Adipocyte (in vitro differentiated cells): ENCODE measurements at regions not wholly inside any gene's neighbourhood (a gene's known extent, or its start where the extent isn't known, plus 50 kb on each side); places are given as distances from the start of the nearest gene placed in this dataset.

ENCODE experiments used
- DNase-seq: peaks from one replicate; pipeline ENCODE4 v3.0.0-alpha.2; 2015; ENCODE audit warnings: low read depth
- H3K27me3 ChIP-seq: replicated peaks from 2 replicates; pipeline ENCODE4 v1.7.0; 2013; ENCODE audit warnings: mild to moderate bottlenecking, low read length, moderate library complexity; ENCODE audit not compliant: control insufficient read depth, insufficient read depth
- H3K36me3 ChIP-seq: 2 replicates; pipeline ENCODE4 v1.7.0; 2013; ENCODE audit warnings: low read length, mild to moderate bottlenecking, moderate library complexity; ENCODE audit not compliant: control insufficient read depth, insufficient read depth, severe bottlenecking
- H3K4me1 ChIP-seq: 2 replicates; pipeline ENCODE4 v1.7.0; 2013; ENCODE audit warnings: mild to moderate bottlenecking, low read length, moderate library complexity; ENCODE audit not compliant: control insufficient read depth, insufficient read depth
- H3K4me3 ChIP-seq: 2 replicates; pipeline ENCODE4 v1.7.0; 2013; ENCODE audit warnings: mild to moderate bottlenecking, low read length, moderate library complexity
- H3K9ac ChIP-seq: 2 replicates; pipeline ENCODE4 v1.7.0; 2013; ENCODE audit warnings: mild to moderate bottlenecking, low read length, moderate library complexity
- H3K9me3 ChIP-seq: 2 replicates; pipeline ENCODE4 v1.7.0; 2013; ENCODE audit warnings: mild to moderate bottlenecking, low read length, moderate library complexity; ENCODE audit not compliant: control insufficient read depth

- H3K9ac ChIP-seq: no peak overlapping the region
- H3K4me3 ChIP-seq: no peak overlapping the region
- no peaks in the 10 kb centered on the region for H3K36me3 ChIP-seq
- no peaks in the 10 kb centered on the region for H3K9me3 ChIP-seq
- peaks cover 13% of the 10 kb centered on the region for H3K27me3 ChIP-seq
- no peak for DNase-seq
- no peaks in the 10 kb centered on the region for H3K4me1 ChIP-seq
Observed at GRCh38 chr10:112047674-112048073, 135.9 kb downstream of the GPAM start.

GRCh38 chr10:112052166-112052565 lies 131.4 kb downstream of the GPAM start:
- Histone ChIP-seq H3K9me3 (no peaks in the 10 kb centered on the region), H3K36me3 (no peaks in the 10 kb centered on the region), H3K9ac (no peak overlapping the region), H3K4me3 (no peak overlapping the region), H3K27me3 (peaks cover 7% of the 10 kb centered on the region), H3K4me1 (no peaks in the 10 kb centered on the region)
- no peak for DNase-seq

- no peak overlapping the region for H3K9ac ChIP-seq
Observed at GRCh38 chr10:112053895-112054294, 129.7 kb downstream of the GPAM start.

GRCh38 chr10:112054516-112054915 lies 129.0 kb downstream of the GPAM start:
- H3K4me1 ChIP-seq: no peaks in the 10 kb centered on the region
- peaks cover 7% of the 10 kb centered on the region for H3K27me3 ChIP-seq
- H3K9ac ChIP-seq: no peak overlapping the region
- H3K9me3 ChIP-seq: no peaks in the 10 kb centered on the region
- no peaks in the 10 kb centered on the region for H3K36me3 ChIP-seq
- no peak for DNase-seq
- no peak overlapping the region for H3K4me3 ChIP-seq

More at GRCh38 chr10:112053895-112054294, 129.7 kb downstream of the GPAM start:
- H3K4me1 ChIP-seq: no peaks in the 10 kb centered on the region
- DNase-seq: no peak
- H3K4me3 ChIP-seq: no peak overlapping the region
- peaks cover 7% of the 10 kb centered on the region for H3K27me3 ChIP-seq
- no peaks in the 10 kb centered on the region for H3K9me3 ChIP-seq
- H3K36me3 ChIP-seq: no peaks in the 10 kb centered on the region

GRCh38 chr10:112057072-112057471 lies 126.5 kb downstream of the GPAM start:
- no peak overlapping the region for H3K4me3 ChIP-seq
- H3K9ac ChIP-seq: no peak overlapping the region
- no peaks in the 10 kb centered on the region for H3K9me3 ChIP-seq
- H3K36me3 ChIP-seq: no peaks in the 10 kb centered on the region
- H3K4me1 ChIP-seq: no peaks in the 10 kb centered on the region
- DNase-seq: no peak
- H3K27me3 ChIP-seq: peaks cover 5% of the 10 kb centered on the region

- Histone ChIP-seq H3K27me3 (no peaks in the 10 kb centered on the region), H3K36me3 (no peaks in the 10 kb centered on the region), H3K9me3 (no peaks in the 10 kb centered on the region), H3K9ac (no peak overlapping the region), H3K4me1 (no peaks in the 10 kb centered on the region), H3K4me3 (no peak overlapping the region)
- no peak for DNase-seq
Observed at GRCh38 chr10:112059220-112059619, 124.3 kb downstream of the GPAM start.

GRCh38 chr10:112071596-112072133 lies 111.9 kb downstream of the GPAM start:
- DNase-seq: no peak
- H3K9ac ChIP-seq: no peak overlapping the region
- no peaks in the 10 kb centered on the region for H3K36me3 ChIP-seq
- H3K4me1 ChIP-seq: no peaks in the 10 kb centered on the region
- H3K27me3 ChIP-seq: no peaks in the 10 kb centered on the region
- H3K4me3 ChIP-seq: no peak overlapping the region
- no peaks in the 10 kb centered on the region for H3K9me3 ChIP-seq

- Histone ChIP-seq H3K9ac (no peak overlapping the region), H3K27me3 (peaks cover 6% of the 10 kb centered on the region), H3K9me3 (no peaks in the 10 kb centered on the region), H3K36me3 (no peaks in the 10 kb centered on the region), H3K4me1 (peaks cover 8% of the 10 kb centered on the region), H3K4me3 (no peak overlapping the region)
- no peak for DNase-seq
Observed at GRCh38 chr10:112078003-112078402, 105.6 kb downstream of the GPAM start.

- H3K4me1 ChIP-seq: peaks cover 17% of the 10 kb centered on the region
- H3K27me3 ChIP-seq: peaks cover 6% of the 10 kb centered on the region
- H3K9ac ChIP-seq: no peak overlapping the region
- no peaks in the 10 kb centered on the region for H3K36me3 ChIP-seq
- H3K9me3 ChIP-seq: no peaks in the 10 kb centered on the region
- no peak for DNase-seq
- H3K4me3 ChIP-seq: no peak overlapping the region
Observed at GRCh38 chr10:112080231-112080630, 103.3 kb downstream of the GPAM start.

GRCh38 chr10:112082120-112082519 lies 101.4 kb downstream of the GPAM start:
- H3K9me3 ChIP-seq: no peaks in the 10 kb centered on the region
- H3K4me3 ChIP-seq: no peak overlapping the region

GRCh38 chr10:112083472-112083871 lies 100.1 kb downstream of the GPAM start:
- H3K4me1 ChIP-seq: peaks cover 17% of the 10 kb centered on the region

More at GRCh38 chr10:112082120-112082519, 101.4 kb downstream of the GPAM start:
- no peak for DNase-seq
- peaks cover 6% of the 10 kb centered on the region for H3K27me3 ChIP-seq
- H3K9ac ChIP-seq: no peak overlapping the region
- peaks cover 17% of the 10 kb centered on the region for H3K4me1 ChIP-seq
- no peaks in the 10 kb centered on the region for H3K36me3 ChIP-seq

GRCh38 chr10:112087953-112088456 lies 95.6 kb downstream of the GPAM start:
- H3K36me3 ChIP-seq: no peaks in the 10 kb centered on the region
- DNase-seq: no peak
- H3K4me1 ChIP-seq: peaks cover 9% of the 10 kb centered on the region
- peaks cover 12% of the 10 kb centered on the region for H3K27me3 ChIP-seq
- no peaks in the 10 kb centered on the region for H3K9me3 ChIP-seq
- no peak overlapping the region for H3K9ac ChIP-seq
- H3K4me3 ChIP-seq: no peak overlapping the region

More at GRCh38 chr10:112083472-112083871, 100.1 kb downstream of the GPAM start:
- Histone ChIP-seq H3K9ac (no peak overlapping the region), H3K9me3 (no peaks in the 10 kb centered on the region), H3K27me3 (peaks cover 8% of the 10 kb centered on the region), H3K4me3 (no peak overlapping the region), H3K36me3 (no peaks in the 10 kb centered on the region)
- no peak for DNase-seq
